ENCODE measurements at regions not wholly inside any gene's neighbourhood (a gene's known extent, or its start where the extent isn't known, plus 50 kb on each side); places are given as distances from the start of the nearest gene placed in this dataset.

- ATAC-seq (no peak), FAIRE-seq (no peak), DNase-seq (ENCODE audit: low read depth, low spot score) (no peak)
- no peaks in the 10 kb centered on the region for H3K4me1 ChIP-seq (ENCODE audit: control insufficient read depth, insufficient read depth, low read length)
- CTCF ChIA-PET, result no interaction called here
- H3K27me3 ChIP-seq (replicated peaks in 1 of 2; ENCODE audit: control insufficient read depth in 2 of 2, insufficient read depth in 2 of 2, low read length in 1 of 2), result no peaks in the 10 kb centered on the region
- POLR2A ChIA-PET, result no interaction called here
- no peak overlapping the region for H2AFZ ChIP-seq (ENCODE audit: control insufficient read depth, low read depth, low read length)
- SMC1A ChIA-PET (ENCODE audit: uncharacterized antibody, unreplicated experiment), result no interaction called here
- no peaks in the 10 kb centered on the region for H4K20me1 ChIP-seq (ENCODE audit: control insufficient read depth, insufficient read depth)
- no peak overlapping the region for H3K27ac ChIP-seq (ENCODE audit: control insufficient read depth, insufficient read depth)
- no TSS peak for BruUV-seq (replicated peaks)
- H3K9me3 ChIP-seq (replicated peaks; ENCODE audit: control insufficient read depth, insufficient read depth, low read length), result no peaks in the 10 kb centered on the region
- 0% methylated on average over 2 of the region's 2 CpGs for WGBS (ENCODE audit: insufficient coverage, insufficient replicate concordance, low lambda C conversion rate, missing lambda C conversion rate)
- RAD21 ChIA-PET (ENCODE audit: unreplicated experiment), result no interaction called here
- H3K9ac ChIP-seq (ENCODE audit: control insufficient read depth, insufficient read depth, low read length), result no peak overlapping the region
- H3K4me3 ChIP-seq, result no peak overlapping the region
- intact Hi-C loops (cut with micrococcal nuclease; ENCODE audit: unreplicated experiment) (no loop called here), in situ Hi-C loops (cut with MboI) (no loop called here)
- H3K36me3 ChIP-seq (ENCODE audit: control insufficient read depth in 2 of 2, insufficient read depth in 2 of 2, low read length in 1 of 2), result no peaks in the 10 kb centered on the region
- no peaks in the 10 kb centered on the region for H3K79me2 ChIP-seq (ENCODE audit: control insufficient read depth, insufficient read depth, low read length)
- no peak for TF ChIP-seq ZBTB40 (IDR thresholded peaks at IDR 0.05; ENCODE audit: borderline replicate concordance)
- no peak for TF ChIP-seq SIN3A (IDR thresholded peaks at IDR 0.05; ENCODE audit: low read depth, low read length)
- TF ChIP-seq MTA2 (IDR thresholded peaks at IDR 0.05; ENCODE audit: low read depth), result no peak
- no peak for TF ChIP-seq LARP7 (IDR thresholded peaks at IDR 0.05)
- TF ChIP-seq NFYA (IDR thresholded peaks at IDR 0.05; ENCODE audit: borderline replicate concordance, low read depth, low read length), result no peak
- TF ChIP-seq SREBF1 (IDR thresholded peaks at IDR 0.05; ENCODE audit: low read length), result no peak
- no peak for TF ChIP-seq DPF2 (IDR thresholded peaks at IDR 0.05)
- no peak for TF ChIP-seq KDM1A (IDR thresholded peaks at IDR 0.05; ENCODE audit: borderline replicate concordance)
- no peak for TF ChIP-seq CBX3 (IDR thresholded peaks at IDR 0.05; ENCODE audit: borderline replicate concordance, low read depth)
- TF ChIP-seq BHLHE40 (IDR thresholded peaks at IDR 0.05; ENCODE audit: borderline replicate concordance in 1 of 2, low read depth in 2 of 2, low read length in 1 of 2), result no peak
- no peak for TF ChIP-seq CBFB (IDR thresholded peaks at IDR 0.05; ENCODE audit: low read depth)
- no peak overlapping the region for H3K4me2 ChIP-seq (ENCODE audit: control insufficient read depth, insufficient read depth)
Measured at GRCh38 chr5:85249204-85249603, 864.5 kb upstream of the EDIL3 start.
